Muscle of leg (tissue), 3 donors: ENCODE measurements at regions not wholly inside any gene's neighbourhood (a gene's known extent, or its start where the extent isn't known, plus 50 kb on each side); places are given as distances from the start of the nearest gene placed in this dataset.
A peak's percentile ranks its signal among the peaks of the same experiment; 100 is the strongest.

Experiments
- DNase-seq: peaks from one replicate; pipeline ENCODE4 v3.0.0; 2013
- H3K27ac ChIP-seq: one replicate; pipeline ENCODE4 v1.5.1; 2013; ENCODE audit warnings: mild to moderate bottlenecking, low read length, control low read depth
- H3K27me3 ChIP-seq: one replicate; pipeline ENCODE4 v1.6.1; 2013; ENCODE audit warnings: low read length; ENCODE audit not compliant: control insufficient read depth, insufficient read depth
- H3K36me3 ChIP-seq: one replicate; pipeline ENCODE4 v1.6.1; 2013; ENCODE audit warnings: low read length; ENCODE audit not compliant: control insufficient read depth, insufficient read depth
- H3K4me1 ChIP-seq: one replicate; pipeline ENCODE4 v1.6.1; 2013; ENCODE audit warnings: low read length; ENCODE audit not compliant: control insufficient read depth, insufficient read depth
- H3K4me3 ChIP-seq: one replicate; pipeline ENCODE4 v1.5.1; 2013; ENCODE audit warnings: low read length, control low read depth
- H3K9me3 ChIP-seq: replicated peaks from 2 replicates; pipeline ENCODE4 v1.6.1; 2013; ENCODE audit warnings: low read depth, low read length; ENCODE audit not compliant: control insufficient read depth
- WGBS: methylation state at CpG from one replicate; pipeline ENCODE4 v1.1.5; 2013; ENCODE audit warnings: missing lambda C conversion rate; ENCODE audit not compliant: insufficient coverage; 5-methylcytosine and 5-hydroxymethylcytosine counted together

DNA sequence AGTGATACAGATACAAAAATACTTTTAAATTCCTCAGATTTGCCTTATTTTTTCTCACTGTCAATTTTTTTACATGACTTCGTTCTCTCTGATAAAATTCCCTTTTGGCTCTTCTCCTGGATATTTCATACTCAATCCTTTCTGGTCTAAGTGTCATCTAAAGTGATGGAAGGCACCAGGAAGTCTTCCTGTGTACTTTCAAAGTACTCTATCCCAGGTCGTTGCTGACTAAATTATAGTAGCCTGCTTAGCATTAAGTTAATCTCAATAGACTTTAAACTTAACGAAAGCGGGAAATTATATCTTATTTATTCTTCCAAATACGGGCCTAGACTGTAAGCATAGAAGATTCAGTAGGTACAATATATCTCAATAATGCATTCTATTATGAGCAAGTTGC lies 67.8 kb downstream of the CASP12 start:
- DNase-seq = no peak
- WGBS = no CpG with 5 or more reads among the region's 5 CpGs
- Histone ChIP-seq H3K9me3 (no peaks in the 10 kb centered on the region), H3K27ac (no peak overlapping the region), H3K36me3 (no peaks in the 10 kb centered on the region), H3K27me3 (no peaks in the 10 kb centered on the region), H3K4me1 (no peaks in the 10 kb centered on the region), H3K4me3 (no peak overlapping the region)

DNA sequence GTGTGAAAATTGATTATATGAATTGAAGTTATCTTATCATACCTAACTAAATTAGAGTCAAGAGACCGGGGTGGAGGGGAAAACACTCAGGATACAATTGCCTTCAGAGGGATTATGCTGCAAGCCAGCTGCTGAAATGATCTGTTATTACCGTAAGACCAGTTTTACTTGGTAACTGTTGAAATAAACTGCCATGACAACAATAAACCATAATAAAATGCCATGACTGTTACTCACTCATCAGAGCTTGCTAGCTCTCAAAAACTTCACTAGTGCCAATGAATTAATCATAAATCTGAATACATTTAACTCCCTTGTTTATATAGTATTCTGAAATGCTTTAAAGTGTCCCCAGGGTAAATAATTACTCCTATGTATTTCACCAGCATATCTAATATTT lies 68.2 kb downstream of the CASP12 start:
- Histone ChIP-seq H3K36me3 (no peaks in the 10 kb centered on the region), H3K4me1 (no peaks in the 10 kb centered on the region), H3K27ac (no peak overlapping the region), H3K27me3 (no peaks in the 10 kb centered on the region), H3K9me3 (no peaks in the 10 kb centered on the region), H3K4me3 (no peak overlapping the region)
- no CpG with 5 or more reads among the region's 2 CpGs for WGBS
- peak; percentile 61 for DNase-seq

DNA sequence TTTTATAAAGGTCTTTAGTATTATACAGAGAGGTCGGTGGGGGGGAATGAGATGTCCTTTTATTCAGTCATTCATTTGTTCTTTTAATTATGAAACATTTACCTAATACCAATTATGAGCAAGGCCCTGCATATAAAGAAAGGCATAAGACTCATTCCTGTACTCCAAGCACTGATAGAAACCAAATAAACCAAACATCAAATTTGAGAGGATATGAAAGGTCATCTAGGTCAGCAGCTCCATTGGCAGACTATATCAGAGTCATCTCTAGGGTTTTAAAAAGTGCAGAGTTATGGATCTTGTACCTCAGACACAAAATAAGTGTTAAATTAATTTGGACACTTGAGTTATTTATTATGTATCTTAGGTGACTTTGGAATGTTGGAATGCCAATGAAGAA lies 71.5 kb downstream of the CASP12 start:
- Histone ChIP-seq H3K27me3 (no peaks in the 10 kb centered on the region), H3K27ac (no peak overlapping the region), H3K4me1 (no peaks in the 10 kb centered on the region), H3K36me3 (no peaks in the 10 kb centered on the region), H3K4me3 (no peak overlapping the region), H3K9me3 (no peaks in the 10 kb centered on the region)
- no CpG with 5 or more reads among the region's 1 CpG for WGBS
- no peak for DNase-seq

DNA sequence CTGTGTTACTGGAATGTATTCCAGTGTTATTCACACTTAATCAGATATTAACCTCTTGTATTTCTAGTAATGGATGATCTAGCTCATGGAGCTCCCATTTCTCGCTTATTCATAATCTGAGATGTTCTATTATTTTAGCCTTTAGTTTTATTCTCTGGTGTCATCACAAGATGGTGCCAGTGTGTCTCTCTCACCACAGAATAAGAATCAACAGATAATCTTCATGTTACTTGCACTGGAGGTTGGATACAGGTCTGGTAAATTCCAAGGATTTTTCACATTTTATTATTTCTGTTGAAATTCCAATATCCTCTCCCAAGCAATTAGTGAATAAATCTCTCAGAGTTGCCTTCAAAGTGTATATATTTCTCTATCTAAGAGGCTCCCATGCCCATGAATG lies 74.6 kb downstream of the CASP12 start:
- no CpG with 5 or more reads among the region's 1 CpG for WGBS
- no peaks in the 10 kb centered on the region for H3K4me1 ChIP-seq
- H3K27ac ChIP-seq = no peak overlapping the region

DNA sequence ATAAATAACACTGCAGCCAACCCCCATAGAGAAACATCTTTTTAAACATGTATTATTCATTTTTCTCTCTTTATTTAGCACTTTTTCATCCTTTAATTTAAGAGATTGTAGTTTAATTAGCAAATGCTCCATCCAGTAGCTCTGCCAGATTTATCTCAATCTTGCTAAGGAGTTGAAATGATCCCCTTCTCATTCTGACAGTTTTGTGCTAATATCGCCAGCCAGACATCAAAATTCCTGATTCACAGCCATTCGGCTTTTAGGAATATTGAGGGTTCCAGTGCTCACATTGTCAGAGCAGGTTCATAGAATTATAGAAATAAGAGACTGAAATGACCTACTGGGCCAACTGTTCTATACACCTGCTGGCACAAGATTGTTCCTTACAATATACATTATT lies 77.8 kb downstream of the CASP12 start:
- WGBS = no CpG with 5 or more reads among the region's 2 CpGs
- H3K4me1 ChIP-seq = no peaks in the 10 kb centered on the region
- H3K36me3 ChIP-seq = no peaks in the 10 kb centered on the region
- no peaks in the 10 kb centered on the region for H3K9me3 ChIP-seq
- no peak for DNase-seq
- no peak overlapping the region for H3K4me3 ChIP-seq
- H3K27ac ChIP-seq = no peak overlapping the region
- H3K27me3 ChIP-seq = no peaks in the 10 kb centered on the region

More for the DNA sequence above, 74.6 kb downstream of the CASP12 start:
- Histone ChIP-seq H3K4me3 (no peak overlapping the region), H3K9me3 (no peaks in the 10 kb centered on the region), H3K27me3 (no peaks in the 10 kb centered on the region), H3K36me3 (no peaks in the 10 kb centered on the region)
- no peak for DNase-seq

DNA sequence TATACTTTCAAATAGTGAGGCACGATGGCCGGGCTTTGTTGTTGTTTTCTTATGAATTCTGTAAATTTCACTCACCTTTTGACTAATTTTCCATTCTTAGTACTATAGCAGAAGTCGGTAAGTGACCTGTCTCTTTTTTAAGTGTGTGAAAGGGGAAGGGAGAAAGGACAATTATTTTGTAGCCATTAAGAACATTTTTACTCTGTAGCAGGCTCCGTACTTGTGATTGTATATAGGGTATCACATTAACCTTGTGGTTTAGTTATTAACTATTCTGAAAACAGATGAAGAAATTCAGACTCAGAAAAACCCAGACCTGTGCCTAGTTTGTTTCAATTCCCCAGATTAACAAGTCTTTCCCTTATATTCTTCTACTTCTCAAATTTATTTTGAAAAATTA lies 78.7 kb downstream of the CASP12 start:
- Histone ChIP-seq H3K4me1 (no peaks in the 10 kb centered on the region), H3K27ac (no peak overlapping the region), H3K9me3 (no peaks in the 10 kb centered on the region), H3K27me3 (no peaks in the 10 kb centered on the region), H3K4me3 (no peak overlapping the region), H3K36me3 (no peaks in the 10 kb centered on the region)
- WGBS = no CpG with 5 or more reads among the region's 4 CpGs
- no peak for DNase-seq

DNA sequence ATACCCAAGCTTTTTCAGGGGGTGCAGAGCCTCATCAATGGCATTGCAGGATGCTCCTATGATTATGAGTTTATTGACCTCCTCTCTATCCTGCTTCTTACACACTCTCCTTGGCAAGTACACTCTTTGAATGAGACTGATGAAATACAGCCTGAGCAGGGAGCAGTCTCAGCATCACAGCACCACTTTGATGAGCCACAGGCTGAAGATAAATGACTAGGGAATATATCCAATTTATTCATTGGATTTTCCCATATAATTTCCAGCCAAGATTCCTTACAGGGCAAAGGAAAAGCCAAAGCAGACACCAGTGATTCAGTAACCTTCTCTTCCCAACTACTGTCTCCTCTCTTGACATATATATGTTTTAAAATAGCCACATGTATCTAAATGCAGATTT lies 79.2 kb downstream of the CASP12 start:
- H3K27ac ChIP-seq = no peak overlapping the region
- DNase-seq = peak; percentile 10

DNA sequence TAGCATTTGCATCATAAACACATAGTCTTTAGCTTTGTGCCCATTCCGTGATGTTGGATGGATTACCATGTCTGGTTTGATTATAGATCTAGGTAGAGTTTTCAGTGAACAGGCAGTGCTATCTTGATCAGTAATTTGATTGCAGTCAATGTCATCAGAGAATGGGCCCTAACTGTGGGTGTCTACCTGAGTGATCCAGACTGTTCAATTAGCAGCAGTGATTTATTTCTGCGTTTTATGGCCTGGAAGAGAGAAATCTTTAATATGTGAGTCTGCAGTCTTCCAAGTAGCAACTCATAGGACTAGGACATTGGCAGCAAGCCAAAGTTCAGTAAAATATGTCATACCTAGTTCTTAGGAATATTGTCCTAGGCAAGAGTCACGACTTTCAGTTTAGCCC lies 80.3 kb downstream of the CASP12 start:
- Histone ChIP-seq H3K4me3 (no peak overlapping the region), H3K27me3 (no peaks in the 10 kb centered on the region), H3K27ac (no peak overlapping the region), H3K36me3 (no peaks in the 10 kb centered on the region), H3K9me3 (no peaks in the 10 kb centered on the region), H3K4me1 (no peaks in the 10 kb centered on the region)
- peak; percentile 14 for DNase-seq
- 43% methylated on average over 1 of the region's 3 CpGs for WGBS

More for the DNA sequence above, 79.2 kb downstream of the CASP12 start:
- Histone ChIP-seq H3K9me3 (no peaks in the 10 kb centered on the region), H3K4me1 (no peaks in the 10 kb centered on the region), H3K4me3 (no peak overlapping the region), H3K27me3 (no peaks in the 10 kb centered on the region), H3K36me3 (no peaks in the 10 kb centered on the region)

DNA sequence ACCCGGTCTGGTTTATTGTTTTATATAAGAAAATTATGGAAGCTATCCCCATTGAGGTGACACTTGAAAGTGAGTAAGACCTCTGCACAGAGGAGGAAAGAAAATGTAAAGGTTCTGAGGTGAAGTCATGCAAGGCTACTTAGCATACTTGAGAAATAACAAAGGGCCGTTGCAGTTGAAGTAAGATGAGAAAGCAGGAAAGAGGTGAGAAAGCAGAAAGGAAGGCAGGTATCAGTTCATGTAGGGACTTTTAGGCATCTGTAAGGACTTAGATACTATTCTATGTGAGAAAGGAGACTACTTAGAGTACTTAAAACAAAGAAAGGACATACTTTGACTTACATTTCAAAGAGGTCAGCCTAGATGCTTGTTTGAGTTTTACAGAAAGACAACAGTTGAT lies 84.7 kb downstream of the CASP12 start:
- H3K27ac ChIP-seq = no peak overlapping the region
- H3K9me3 ChIP-seq = no peaks in the 10 kb centered on the region
- 88% methylated on average over 1 of the region's 2 CpGs for WGBS

DNA sequence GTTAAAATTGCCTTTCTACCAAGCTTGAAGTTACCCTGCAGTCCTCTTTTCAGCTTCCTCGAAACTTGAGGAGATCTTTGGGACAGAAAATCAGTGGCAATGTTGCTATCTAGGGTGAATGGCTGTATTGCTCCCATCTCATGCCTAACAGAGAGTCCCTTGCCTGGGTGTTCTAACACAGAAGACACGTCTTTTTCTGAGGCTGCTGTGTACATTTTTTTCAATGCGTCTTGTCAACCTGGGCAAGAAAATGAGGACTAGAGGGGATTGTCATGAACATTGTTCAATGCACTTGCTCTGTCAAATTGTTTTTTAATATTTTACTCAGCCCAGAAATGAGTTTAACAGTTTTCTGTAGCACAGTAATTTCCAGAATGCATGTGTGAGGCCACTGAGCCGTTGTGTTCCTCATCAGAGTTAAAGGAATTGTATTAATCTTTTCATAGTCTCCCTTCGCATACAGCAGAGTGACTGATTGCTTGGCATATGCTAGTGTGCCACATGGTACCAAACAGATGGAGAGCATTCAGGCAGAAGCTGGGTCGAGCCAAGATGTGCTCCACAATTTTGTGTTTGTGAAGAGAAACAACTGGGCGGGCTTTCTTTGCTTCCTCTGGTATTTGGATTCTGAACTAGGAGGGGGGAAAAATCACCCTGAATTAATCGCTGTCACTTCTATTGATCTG lies 86.0 kb downstream of the CASP12 start:
- no peak overlapping the region for H3K4me3 ChIP-seq
- DNase-seq = peak; percentile 9
- 94% methylated on average over 2 of the region's 8 CpGs for WGBS
- H3K27me3 ChIP-seq = no peaks in the 10 kb centered on the region
- no peaks in the 10 kb centered on the region for H3K9me3 ChIP-seq
- H3K4me1 ChIP-seq = no peaks in the 10 kb centered on the region
- H3K36me3 ChIP-seq = no peaks in the 10 kb centered on the region
- H3K27ac ChIP-seq = no peak overlapping the region

More for the DNA sequence above, 84.7 kb downstream of the CASP12 start:
- H3K4me1 ChIP-seq = no peaks in the 10 kb centered on the region
- no peaks in the 10 kb centered on the region for H3K27me3 ChIP-seq
- DNase-seq = no peak
- H3K36me3 ChIP-seq = no peaks in the 10 kb centered on the region
- H3K4me3 ChIP-seq = no peak overlapping the region

DNA sequence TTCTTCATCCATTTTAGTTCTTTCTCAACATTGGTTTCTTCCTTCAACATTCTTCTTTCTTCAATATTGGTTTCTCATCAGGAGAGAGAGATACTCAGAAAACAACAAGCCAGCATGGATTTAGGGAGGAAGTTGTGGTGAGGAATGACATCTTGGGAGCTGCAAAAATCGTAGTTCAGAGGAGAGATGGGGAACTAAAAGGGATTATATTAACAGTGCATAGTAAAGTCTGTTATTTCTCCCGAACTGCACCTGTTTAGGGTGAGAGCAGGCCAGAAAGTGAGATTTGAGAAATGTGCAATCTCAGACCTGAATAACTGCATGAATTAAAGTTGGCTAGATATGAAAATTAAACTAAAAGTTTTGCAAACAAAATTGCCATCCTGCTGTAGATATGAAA lies 94.5 kb downstream of the CASP12 start:
- DNase-seq = peak; percentile 23
- H3K9me3 ChIP-seq = no peaks in the 10 kb centered on the region
- no peaks in the 10 kb centered on the region for H3K36me3 ChIP-seq
- no peak overlapping the region for H3K4me3 ChIP-seq
- 24% methylated on average over 2 of the region's 2 CpGs for WGBS
- H3K27me3 ChIP-seq = no peaks in the 10 kb centered on the region
- no peak overlapping the region for H3K27ac ChIP-seq
- no peaks in the 10 kb centered on the region for H3K4me1 ChIP-seq
